ENCODE measurements at regions not wholly inside any gene's neighbourhood (a gene's known extent, or its start where the extent isn't known, plus 50 kb on each side); places are given as distances from the start of the nearest gene placed in this dataset.

GRCh38 chr15:92803852-92804609, 96.1 kb upstream of the CHD2 start (continued):
- TF ChIP-seq HMGXB4 (CRISPR knock-in tag; IDR thresholded peaks at IDR 0.05; ENCODE audit: borderline replicate concordance in 1 of 2, low read depth in 1 of 2), result peak; percentile 53 to 66; a peak in 2 of 4 replicates
- no peak for TF ChIP-seq TSC22D2 (CRISPR knock-in tag; IDR thresholded peaks at IDR 0.05; ENCODE audit: borderline replicate concordance)
- peak; percentile 57; the same call in 1 of the 2 replicates for TF ChIP-seq WIZ (CRISPR knock-in tag; IDR thresholded peaks at IDR 0.05)
- TF ChIP-seq CERS6 (CRISPR knock-in tag; IDR thresholded peaks at IDR 0.05), result no peak
- TF ChIP-seq SIN3A (IDR thresholded peaks at IDR 0.05; ENCODE audit: borderline replicate concordance, low read depth, low read length), result no peak; the same call in 1 of the 2 replicates
- TF ChIP-seq ZNF10 (CRISPR knock-in tag; IDR thresholded peaks at IDR 0.05; ENCODE audit: borderline replicate concordance, low read depth), result no peak
- no peak for TF ChIP-seq ZBTB1 (CRISPR knock-in tag; IDR thresholded peaks at IDR 0.05; ENCODE audit: borderline replicate concordance)
- 0 out of 2 replicates have a peak, but pooled peaks have one; percentile 24 for TF ChIP-seq ZNF547 (CRISPR knock-in tag; IDR thresholded peaks at IDR 0.05)
- TF ChIP-seq, protein P1, sequence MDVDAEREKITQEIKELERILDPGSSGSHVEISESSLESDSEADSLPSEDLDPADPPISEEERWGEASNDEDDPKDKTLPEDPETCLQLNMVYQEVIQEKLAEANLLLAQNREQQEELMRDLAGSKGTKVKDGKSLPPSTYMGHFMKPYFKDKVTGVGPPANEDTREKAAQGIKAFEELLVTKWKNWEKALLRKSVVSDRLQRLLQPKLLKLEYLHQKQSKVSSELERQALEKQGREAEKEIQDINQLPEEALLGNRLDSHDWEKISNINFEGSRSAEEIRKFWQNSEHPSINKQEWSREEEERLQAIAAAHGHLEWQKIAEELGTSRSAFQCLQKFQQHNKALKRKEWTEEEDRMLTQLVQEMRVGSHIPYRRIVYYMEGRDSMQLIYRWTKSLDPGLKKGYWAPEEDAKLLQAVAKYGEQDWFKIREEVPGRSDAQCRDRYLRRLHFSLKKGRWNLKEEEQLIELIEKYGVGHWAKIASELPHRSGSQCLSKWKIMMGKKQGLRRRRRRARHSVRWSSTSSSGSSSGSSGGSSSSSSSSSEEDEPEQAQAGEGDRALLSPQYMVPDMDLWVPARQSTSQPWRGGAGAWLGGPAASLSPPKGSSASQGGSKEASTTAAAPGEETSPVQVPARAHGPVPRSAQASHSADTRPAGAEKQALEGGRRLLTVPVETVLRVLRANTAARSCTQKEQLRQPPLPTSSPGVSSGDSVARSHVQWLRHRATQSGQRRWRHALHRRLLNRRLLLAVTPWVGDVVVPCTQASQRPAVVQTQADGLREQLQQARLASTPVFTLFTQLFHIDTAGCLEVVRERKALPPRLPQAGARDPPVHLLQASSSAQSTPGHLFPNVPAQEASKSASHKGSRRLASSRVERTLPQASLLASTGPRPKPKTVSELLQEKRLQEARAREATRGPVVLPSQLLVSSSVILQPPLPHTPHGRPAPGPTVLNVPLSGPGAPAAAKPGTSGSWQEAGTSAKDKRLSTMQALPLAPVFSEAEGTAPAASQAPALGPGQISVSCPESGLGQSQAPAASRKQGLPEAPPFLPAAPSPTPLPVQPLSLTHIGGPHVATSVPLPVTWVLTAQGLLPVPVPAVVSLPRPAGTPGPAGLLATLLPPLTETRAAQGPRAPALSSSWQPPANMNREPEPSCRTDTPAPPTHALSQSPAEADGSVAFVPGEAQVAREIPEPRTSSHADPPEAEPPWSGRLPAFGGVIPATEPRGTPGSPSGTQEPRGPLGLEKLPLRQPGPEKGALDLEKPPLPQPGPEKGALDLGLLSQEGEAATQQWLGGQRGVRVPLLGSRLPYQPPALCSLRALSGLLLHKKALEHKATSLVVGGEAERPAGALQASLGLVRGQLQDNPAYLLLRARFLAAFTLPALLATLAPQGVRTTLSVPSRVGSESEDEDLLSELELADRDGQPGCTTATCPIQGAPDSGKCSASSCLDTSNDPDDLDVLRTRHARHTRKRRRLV (CRISPR knock-in tag; IDR thresholded peaks at IDR 0.05), result no peak
- TF ChIP-seq ZMYM2 (CRISPR knock-in tag; IDR thresholded peaks at IDR 0.05), result peak; percentile 90
- TF ChIP-seq HNF4A (CRISPR knock-in tag; IDR thresholded peaks at IDR 0.05), result peak; percentile 90
- TF ChIP-seq NR2C2 (CRISPR knock-in tag; IDR thresholded peaks at IDR 0.05; ENCODE audit: borderline replicate concordance), result peak; percentile 78; the same call in 1 of the 2 replicates
- TF ChIP-seq ZMYM4 (CRISPR knock-in tag; IDR thresholded peaks at IDR 0.05), result peak; percentile 70; the same call in 1 of the 2 replicates
- peak; percentile 92 for TF ChIP-seq CREB1 (IDR thresholded peaks at IDR 0.05)
- TF ChIP-seq CREB1 (CRISPR knock-in tag; IDR thresholded peaks at IDR 0.05), result peak; percentile 90
- 0 out of 2 replicates have a peak, but pooled peaks have one; percentile 26 for TF ChIP-seq E2F1 (CRISPR knock-in tag; IDR thresholded peaks at IDR 0.05)
- TF ChIP-seq ZFP37 (CRISPR knock-in tag; IDR thresholded peaks at IDR 0.05; ENCODE audit: borderline replicate concordance), result no peak
- peak; percentile 99 for TF ChIP-seq ZBTB21 (CRISPR knock-in tag; IDR thresholded peaks at IDR 0.05)
- peak; percentile 88 for TF ChIP-seq KDM6A (CRISPR knock-in tag; IDR thresholded peaks at IDR 0.05; ENCODE audit: low read depth)
- no peak for TF ChIP-seq ZNF619 (CRISPR knock-in tag; IDR thresholded peaks at IDR 0.05)
- TF ChIP-seq, protein P2, sequence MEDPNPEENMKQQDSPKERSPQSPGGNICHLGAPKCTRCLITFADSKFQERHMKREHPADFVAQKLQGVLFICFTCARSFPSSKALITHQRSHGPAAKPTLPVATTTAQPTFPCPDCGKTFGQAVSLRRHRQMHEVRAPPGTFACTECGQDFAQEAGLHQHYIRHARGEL (CRISPR knock-in tag; IDR thresholded peaks at IDR 0.05), result no peak
